GM19397 (cell line): ENCODE measurements at regions not wholly inside any gene's neighbourhood (a gene's known extent, or its start where the extent isn't known, plus 50 kb on each side); places are given as distances from the start of the nearest gene placed in this dataset.
A peak's percentile ranks its signal among the peaks of the same experiment; 100 is the strongest.

ENCODE experiments used
- ATAC-seq: cut with Tn5 transposase; IDR thresholded peaks from one replicate; pipeline ENCODE4 v1.9.1; 2021; ENCODE audit warnings: mild to moderate bottlenecking, moderate library complexity; ENCODE audit not compliant: unreplicated experiment

DNA sequence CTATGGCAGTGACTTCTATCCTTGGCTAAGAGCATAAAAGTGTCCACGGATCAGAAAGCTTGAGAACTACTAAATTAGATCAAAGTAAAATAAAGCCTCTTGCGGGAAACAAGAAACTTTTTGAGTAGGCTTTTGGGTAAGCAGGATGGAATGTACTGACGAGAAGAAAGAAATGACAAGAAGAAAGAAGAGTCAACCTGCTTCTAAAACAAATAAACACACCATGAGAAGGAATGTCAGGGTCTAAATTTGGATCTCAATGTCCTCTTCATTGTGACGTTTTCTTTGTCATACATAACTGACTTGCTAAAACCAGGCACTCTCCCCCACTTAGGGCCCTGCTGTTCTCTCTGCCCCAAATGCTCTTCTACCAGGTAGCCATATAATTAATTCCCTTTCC, 290.1 kb upstream of the PTGER4 start:
- no peak for ATAC-seq

GRCh38 chr5:40386289-40386688, 293.4 kb upstream of the PTGER4 start:
- ATAC-seq: peak; percentile 88

DNA sequence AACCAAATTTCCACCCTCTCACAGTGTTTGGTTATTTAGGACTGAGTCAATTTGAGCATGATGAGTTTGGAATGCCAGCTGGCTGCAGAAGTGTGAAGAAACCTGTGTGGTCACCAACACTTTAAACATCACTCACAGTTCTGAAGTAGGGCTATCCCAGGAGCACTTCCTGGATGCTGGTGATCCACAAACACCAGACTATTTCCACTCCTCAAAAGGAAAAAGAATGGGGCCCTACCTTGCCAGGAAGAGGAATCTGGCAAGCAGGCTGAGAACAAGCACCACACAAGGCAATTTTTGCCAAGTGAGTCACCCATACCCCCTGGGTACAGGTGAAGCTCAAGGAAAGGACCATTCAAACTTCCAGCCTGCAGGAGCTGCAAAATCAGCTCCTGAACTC, 294.2 kb upstream of the PTGER4 start:
- no peak for ATAC-seq

GRCh38 chr5:40384782-40385390, 294.8 kb upstream of the PTGER4 start:
- ATAC-seq: no peak

DNA sequence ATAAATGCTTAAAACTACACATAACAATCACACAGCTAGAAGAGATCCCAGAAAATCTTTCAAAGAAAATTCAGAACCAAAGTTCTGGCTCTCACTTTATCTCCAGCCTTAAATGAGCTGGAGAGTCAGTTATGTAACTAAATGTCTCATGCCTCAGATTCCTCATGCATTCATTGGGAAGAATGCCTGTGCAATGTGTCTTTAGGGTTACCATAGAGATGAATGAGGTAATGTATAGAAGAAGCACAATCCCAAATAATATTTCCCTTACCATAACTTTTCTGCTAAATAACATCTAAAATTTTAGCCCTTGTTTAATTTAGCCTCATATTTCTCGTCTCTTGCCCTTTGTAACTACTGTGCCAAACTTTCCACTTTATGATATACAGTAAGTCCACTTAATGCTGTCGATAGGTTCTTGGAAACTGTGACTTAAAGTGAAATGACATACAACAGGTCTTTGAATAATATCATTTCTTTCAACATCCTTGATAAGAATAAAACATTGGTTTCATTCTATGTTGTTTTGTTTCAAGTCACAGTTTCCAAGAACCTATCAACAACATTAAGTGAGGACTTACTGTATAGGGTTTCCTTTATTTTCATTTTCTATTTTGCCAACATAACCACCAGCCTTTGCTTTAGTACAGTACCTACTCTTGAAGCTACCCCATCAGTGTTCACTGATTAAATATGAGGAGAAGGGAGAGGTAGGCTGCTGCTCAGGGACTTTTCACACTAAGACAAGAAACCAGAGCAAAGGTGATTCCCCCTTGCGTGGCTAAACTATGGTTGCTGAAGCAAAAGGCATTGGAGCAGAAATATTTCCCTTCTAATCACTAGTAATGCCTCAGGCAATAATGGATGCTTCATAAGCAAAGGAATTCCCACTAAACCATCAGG, 295.7 kb upstream of the PTGER4 start:
- ATAC-seq: peak; percentile 32

DNA sequence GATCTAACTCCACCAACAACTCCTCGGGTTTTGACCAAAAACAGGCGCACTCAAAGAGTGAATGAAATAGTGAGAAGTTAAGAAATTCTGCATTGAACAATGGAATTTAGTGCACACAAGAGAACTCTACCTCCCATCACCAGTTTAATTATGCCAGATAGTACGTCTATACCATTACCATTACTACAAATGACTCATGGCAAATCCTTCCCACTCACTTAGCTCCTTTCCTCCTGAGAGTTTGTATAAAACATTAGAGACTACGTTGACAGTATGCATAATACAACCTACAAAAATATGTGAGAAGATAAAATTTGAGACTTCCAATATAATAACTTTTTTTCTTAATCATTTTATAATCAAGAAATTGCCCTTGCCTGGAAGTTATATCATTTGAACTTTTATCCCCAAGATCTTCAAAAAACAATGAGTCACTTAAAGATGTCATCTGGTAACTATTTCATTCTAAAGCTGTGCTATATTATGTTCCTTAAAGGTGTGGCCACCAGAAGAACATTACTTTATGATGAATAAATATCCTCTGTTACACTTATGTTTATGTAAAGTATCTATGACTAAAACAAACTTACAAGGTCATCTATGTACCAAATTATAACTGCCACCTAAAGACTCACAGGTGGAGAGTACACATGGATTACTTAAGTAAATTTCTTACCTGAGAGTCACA, 297.9 kb upstream of the PTGER4 start:
- ATAC-seq: no peak

GRCh38 chr5:40381016-40381415, 298.7 kb upstream of the PTGER4 start:
- no peak for ATAC-seq

DNA sequence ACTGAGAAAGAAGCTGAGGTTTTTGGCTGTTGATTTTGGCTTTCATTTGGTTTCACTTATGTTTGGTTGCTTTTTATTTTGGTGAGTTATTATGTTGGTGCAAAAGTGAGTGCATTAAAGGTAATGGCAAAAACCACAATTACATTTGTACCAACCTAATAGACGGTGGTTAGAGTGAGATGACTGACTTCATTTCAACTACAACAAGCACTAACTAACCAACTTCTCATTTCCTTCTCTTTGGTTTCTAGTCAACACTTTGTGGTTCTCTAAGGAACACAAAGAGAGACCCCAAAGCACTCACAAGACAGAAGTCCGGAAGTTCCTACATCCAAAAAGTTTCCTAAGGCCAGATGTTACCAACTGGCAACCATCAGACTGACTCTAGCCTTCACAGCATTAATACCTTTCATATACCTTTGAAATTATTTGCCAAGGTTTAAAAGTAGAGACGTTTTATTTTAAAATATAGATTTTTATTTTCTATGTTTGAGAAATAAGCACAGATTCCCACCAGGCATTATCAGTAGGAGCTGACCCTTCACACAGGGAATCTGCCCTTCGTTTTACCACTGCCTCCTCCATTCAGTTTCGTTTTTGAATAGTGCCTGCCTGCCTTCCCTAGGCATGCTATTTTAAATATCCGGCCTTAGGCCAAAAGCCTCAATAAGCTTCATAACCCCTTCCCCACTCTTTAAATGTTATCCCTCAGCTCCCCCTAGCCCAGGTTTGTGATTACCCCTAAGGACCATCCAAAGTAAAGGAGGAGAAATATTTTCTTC, 301.1 kb upstream of the PTGER4 start:
- ATAC-seq: peak; percentile 64

- no peak for ATAC-seq
Measured at GRCh38 chr5:40376566-40376965, 303.1 kb upstream of the PTGER4 start.

DNA sequence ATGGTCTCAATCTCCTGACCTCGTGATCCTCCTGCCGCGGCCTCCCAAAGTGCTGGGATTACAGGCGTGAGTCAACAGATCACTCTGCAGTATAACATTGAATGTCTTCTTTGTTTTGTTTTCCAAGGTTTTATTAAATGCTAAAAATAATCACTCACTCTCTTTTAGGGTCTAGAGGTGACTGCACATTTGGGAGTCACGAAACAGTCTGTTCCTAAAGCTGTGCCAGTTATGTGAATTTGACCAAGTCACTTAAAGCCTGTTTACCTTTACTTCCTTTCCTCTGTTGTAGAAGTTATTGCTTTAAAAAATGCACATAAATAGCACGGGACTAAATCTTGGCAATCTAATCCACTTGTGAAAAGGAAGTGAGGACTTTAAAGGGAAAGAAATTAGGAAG, 304.9 kb upstream of the PTGER4 start:
- no peak for ATAC-seq

DNA sequence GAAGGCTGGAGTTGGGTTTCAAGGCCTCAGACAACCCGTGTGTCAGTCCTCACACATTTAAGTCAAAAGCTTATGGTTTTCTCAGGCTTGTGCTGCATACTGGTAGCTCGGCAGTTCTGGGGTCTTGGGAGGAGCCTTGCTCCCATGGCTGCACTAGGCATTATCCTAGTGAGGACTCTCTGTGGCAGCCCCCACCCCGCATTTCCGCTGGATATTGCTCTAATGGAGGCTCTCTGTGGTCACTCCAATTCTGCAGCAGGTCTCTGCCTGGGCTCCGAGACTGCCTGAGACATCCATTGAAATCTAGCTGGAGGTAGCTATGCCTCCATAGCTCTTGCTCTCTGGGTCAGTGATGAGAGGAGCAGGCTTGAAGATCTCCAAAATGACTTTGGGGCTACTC, 311.5 kb upstream of the PTGER4 start:
- no peak for ATAC-seq

DNA sequence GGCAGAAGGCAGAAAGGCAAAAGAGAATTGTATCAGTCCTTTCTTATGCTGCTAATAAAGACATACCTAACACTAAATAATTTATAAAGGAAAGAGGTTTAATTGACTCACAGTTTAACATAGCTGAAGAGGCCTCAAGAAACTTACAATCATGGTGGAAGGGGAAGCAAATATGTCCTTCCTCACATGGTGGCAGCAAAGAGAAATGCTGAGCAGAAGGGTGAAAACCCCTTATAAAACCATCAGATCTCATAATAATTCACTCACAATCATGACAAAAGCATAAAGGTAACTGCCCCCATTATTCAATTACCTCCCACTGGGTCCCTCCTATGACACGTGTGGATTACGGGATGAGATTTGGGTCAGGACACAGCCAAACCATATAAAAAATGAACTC, 312.5 kb upstream of the PTGER4 start:
- no peak for ATAC-seq

DNA sequence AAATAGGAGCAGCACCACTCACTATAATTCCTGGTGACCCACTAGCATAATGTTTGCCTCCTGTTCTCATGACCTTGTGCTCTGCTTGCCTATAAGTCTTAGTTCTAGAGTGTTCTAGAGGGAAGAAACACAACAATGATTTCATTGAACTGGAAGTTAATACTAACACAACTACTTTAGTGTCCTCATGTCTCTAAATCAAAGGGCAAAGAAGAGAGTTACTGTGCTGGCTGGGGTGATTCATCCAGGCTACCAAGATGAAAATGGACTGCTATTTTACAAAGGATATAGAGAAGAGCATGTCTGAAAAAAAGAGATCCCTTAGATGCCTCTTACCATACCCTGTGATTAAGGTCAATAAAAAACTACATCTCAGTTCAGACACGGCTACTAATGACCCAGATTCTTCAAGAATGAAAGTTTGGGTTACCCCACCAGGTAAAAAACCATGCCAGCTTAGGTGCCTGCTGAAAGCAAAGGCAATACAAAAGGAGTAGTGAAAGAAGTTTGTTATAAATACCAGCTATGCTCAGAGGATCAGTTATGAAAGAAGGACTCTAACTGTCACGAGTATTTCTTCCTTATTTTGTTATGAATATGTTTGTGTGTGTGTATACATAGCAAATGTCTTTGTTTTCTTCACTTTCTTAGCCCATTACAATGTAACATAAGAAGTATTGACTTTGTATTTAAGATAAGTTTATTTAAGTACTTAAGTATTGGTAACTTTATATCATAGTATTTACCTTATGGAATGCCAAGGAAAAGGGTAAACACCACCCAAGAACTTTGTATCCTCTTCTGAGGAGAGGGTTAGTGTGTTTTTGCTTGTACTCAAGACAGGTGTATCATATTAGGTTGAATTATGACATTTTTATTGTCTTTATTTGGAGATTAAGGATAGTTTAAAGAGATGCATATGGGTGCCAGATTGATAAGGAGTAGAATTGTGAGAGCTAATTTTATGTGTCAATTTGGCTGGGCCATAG, 314.1 kb upstream of the PTGER4 start:
- ATAC-seq: no peak

DNA sequence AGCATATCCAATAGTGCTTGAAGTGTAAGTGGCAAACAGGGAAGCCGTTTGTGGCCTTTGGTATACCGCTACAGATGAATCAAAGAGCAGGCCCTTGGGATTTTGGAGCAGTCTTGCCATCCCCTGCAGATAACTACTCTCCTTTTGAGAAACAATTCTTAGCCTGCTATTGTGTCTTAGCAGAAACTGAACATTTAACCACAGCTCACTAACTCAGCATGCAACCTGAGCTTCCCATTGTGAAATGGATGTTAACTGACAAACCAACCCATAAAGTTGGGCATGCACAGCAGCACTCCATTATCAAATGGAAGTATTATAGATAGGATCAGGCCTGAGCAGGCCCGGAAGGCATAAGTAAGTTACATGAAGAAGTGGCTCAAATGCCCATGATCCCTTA, 315.3 kb upstream of the PTGER4 start:
- ATAC-seq: no peak

DNA sequence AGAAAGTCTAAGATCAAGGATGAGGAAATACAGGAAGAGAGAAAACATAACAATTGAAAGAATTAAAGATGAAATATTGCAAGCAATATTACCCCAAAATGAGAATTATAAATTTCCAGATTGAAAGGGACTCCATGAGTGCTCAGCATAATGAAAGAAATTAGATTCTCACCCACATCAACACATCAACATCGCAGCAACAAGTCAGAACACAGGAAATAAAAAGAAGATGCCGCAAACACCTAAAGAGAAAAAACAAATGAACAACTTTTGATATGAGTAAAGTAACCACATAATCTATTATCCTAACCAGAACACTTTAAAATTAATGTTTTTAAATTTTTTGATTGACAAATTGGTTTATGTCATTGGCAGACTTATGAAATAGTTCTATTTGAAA, 318.3 kb upstream of the PTGER4 start:
- ATAC-seq: no peak

DNA sequence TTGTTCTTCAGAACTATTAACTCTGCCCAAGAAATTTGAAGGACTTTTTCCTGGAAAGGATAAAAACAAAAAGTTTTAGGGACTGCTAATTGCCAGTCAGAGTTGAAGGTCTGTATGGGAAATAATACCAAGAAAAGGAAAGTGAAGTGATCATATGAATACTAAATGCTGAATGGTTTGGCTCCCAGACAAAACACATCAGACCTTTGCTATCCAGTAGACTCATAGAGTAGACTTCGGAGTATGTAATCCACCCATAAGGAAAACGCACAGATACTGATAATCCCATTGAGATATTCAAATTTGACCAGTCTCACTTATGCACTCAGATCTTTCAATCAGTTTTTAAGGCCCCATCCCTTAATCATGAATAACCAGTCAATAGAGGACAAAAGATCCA, 319.0 kb upstream of the PTGER4 start:
- no peak for ATAC-seq

GRCh38 chr5:40359832-40360231, 319.9 kb upstream of the PTGER4 start:
- no peak for ATAC-seq

DNA sequence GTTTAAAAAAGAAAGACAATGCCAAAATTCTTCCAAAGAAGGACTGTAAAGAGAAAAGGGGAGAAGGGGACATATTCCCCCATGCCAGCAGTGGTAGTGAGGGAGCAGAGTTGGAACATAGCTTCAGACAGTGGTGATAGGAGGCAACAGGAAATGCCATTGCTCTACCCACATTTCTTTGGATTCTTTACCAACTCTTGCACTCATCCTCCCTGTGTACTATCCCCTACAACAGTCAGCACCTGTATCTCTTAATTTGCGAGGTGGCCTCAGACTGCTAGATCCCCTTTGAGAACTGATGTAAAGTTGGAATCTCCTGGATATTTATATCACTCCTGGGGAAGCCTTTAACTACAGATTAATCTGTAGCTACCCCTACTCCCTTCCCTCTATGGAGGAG, 320.6 kb upstream of the PTGER4 start:
- no peak for ATAC-seq

DNA sequence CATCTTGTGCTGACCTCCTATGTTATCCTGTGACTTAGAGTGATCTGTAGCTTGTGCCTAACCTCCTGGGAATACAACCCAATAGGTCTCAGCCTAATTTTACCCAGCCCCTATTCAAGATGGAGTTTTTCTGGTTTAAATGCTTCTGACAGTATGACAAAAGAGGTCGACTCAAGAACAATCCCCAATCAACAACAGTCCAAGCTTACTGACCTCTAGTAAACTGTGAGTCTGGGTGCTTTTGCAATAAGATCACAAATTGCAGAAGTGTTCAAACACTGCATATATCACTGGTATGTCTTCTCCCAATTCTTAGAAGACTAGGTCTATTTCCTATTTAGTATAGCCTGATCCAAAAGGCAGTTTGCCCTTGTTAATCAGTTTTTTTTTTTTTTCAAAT, 323.5 kb upstream of the PTGER4 start:
- no peak for ATAC-seq

- no peak for ATAC-seq
Measured at GRCh38 chr5:40355846-40356245, 323.9 kb upstream of the PTGER4 start.
